ACC112 (cell line): ENCODE measurements at regions not wholly inside any gene's neighbourhood (a gene's known extent, or its start where the extent isn't known, plus 50 kb on each side); places are given as distances from the start of the nearest gene placed in this dataset.

Source experiments
- H2AFZ ChIP-seq: fragments of 200-600 bp; sonication (generic); one replicate; pipeline ENCODE4 v1.6.0; 2017; ENCODE audit warnings: antibody characterized with exemption, low read length; ENCODE audit not compliant: unreplicated experiment
- H3K27ac ChIP-seq: fragments of 200-600 bp; sonication (generic); 2 replicates; pipeline ENCODE4 v1.5.1; 2014; ENCODE audit warnings: low read depth, mild to moderate bottlenecking, antibody characterized with exemption, low read length, moderate library complexity
- H3K27me3 ChIP-seq: fragments of 200-600 bp; sonication (generic); 2 replicates; pipeline ENCODE4 v1.6.1; 2014; ENCODE audit warnings: mild to moderate bottlenecking, antibody characterized with exemption, low read length, moderate library complexity, mixed read lengths; ENCODE audit not compliant: insufficient read depth
- H3K36me3 ChIP-seq: fragments of 200-600 bp; sonication (generic); 2 replicates; pipeline ENCODE4 v1.6.1; 2016; ENCODE audit warnings: mild to moderate bottlenecking, antibody characterized with exemption, low read length, moderate library complexity, mixed read lengths; ENCODE audit not compliant: insufficient read depth
- H3K4me1 ChIP-seq: fragments of 200-600 bp; sonication (generic); one replicate; pipeline ENCODE4 v1.6.1; 2016; ENCODE audit warnings: low read length, mixed read lengths; ENCODE audit not compliant: insufficient read depth, unreplicated experiment, control insufficient read depth
- H3K4me3 ChIP-seq: fragments of 200-600 bp; sonication (generic); 2 replicates; pipeline ENCODE4 v1.5.1; 2014; ENCODE audit warnings: mild to moderate bottlenecking, low read depth, low read length
- H3K79me2 ChIP-seq: fragments of 200-600 bp; sonication (generic); one replicate; pipeline ENCODE4 v1.6.0; 2016; ENCODE audit warnings: low read length; ENCODE audit not compliant: control insufficient read depth, unreplicated experiment, insufficient read depth

DNA sequence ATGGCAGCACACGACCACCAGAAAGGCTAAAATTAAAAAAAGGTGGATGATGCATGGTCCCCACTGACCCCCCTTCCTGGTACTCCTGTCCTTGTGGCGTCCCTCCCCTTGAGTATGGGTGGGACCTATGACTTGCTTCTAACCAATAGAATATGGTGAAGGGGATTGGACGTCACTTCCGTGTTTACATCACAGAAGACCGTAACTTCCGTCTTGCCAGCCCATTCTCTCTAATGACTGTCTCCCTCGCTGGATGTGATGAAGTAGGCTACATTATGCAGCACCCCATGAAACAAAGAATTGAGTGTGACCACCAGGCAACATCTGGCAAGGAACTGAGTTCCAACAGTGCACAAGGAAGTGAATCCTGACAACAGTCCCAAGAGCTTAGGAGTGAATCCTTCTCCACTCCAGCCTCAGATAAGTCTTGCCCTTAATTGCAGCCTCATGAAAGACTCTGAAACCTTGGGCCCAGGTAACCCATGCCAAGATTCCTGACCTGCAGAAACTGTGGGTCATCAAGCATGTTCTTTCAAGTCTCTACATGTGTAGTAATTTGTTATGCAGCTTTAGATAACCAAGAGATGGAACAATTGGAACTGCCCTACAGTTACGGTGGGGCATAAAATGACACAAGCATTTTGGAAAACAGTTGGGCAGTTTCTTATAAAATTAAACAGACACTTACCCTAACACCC, 80.1 kb upstream of the NPAS2 start:
- no peak overlapping the region for H3K4me3 ChIP-seq
- no peak overlapping the region for H3K27ac ChIP-seq
- no peaks in the 10 kb centered on the region for H3K27me3 ChIP-seq
- peaks cover 30% of the 10 kb centered on the region for H3K4me1 ChIP-seq
- no peaks in the 10 kb centered on the region for H3K36me3 ChIP-seq
- H2AFZ ChIP-seq = no peak overlapping the region
- H3K79me2 ChIP-seq = no peaks in the 10 kb centered on the region

DNA sequence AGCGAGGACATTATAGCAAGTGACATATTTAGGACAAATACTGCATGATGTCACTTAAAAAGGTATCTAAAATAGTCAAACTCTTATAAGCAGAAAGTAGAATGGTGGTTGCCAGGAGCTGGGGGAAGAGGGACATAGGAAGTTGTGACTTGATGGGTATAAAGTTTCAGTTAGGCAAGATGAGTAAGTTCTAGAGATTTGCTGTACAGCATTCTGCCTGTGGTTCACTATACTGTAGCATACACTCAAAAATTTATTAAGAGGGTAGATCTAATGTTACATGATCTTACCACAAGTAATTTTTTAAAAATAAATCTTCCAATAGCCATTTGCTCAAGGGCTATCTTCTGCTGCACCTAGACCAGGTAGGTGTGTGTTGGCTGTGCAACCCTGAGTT, 78.1 kb upstream of the NPAS2 start:
- Histone ChIP-seq H3K27ac (peak overlapping the region; percentile 97), H3K4me1 (peaks cover 32% of the 10 kb centered on the region), H3K79me2 (no peaks in the 10 kb centered on the region), H2AFZ (peak overlapping the region; percentile 31), H3K36me3 (no peaks in the 10 kb centered on the region), H3K27me3 (no peaks in the 10 kb centered on the region), H3K4me3 (peak overlapping the region; percentile 53)

GRCh38 chr2:100742277-100743254, 77.4 kb upstream of the NPAS2 start:
- Histone ChIP-seq H2AFZ (peak overlapping the region; percentile 31), H3K4me1 (peaks cover 36% of the 10 kb centered on the region), H3K27me3 (no peaks in the 10 kb centered on the region), H3K79me2 (no peaks in the 10 kb centered on the region), H3K36me3 (no peaks in the 10 kb centered on the region), H3K27ac (peak overlapping the region; percentile 97), H3K4me3 (peak overlapping the region; percentile 53)

- Histone ChIP-seq H3K36me3 (no peaks in the 10 kb centered on the region), H3K4me3 (no peak overlapping the region), H2AFZ (no peak overlapping the region), H3K4me1 (peaks cover 47% of the 10 kb centered on the region), H3K79me2 (no peaks in the 10 kb centered on the region), H3K27me3 (no peaks in the 10 kb centered on the region), H3K27ac (peak overlapping the region; percentile 97; the same call in 1 of the 2 replicates)
Measured at GRCh38 chr2:100743741-100744140, 76.2 kb upstream of the NPAS2 start.

DNA sequence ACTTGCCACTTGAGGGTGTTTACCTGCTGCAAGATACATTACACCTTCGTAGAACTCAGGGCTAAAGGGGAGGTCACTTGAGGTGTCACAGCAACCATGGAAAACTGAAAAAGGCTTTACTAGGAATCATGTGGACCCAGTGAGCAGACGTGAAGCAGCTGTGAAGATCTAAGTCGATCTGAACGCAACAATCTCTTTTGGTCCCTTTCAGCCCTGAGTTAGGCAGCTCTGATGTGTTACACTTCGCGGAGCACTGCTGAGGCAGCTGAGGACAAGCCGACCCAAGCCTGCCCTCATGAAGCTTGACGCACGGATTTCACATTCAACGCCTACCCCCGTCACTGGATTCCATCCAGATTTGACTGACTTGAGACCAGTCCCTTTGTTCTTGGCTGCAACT, 75.8 kb upstream of the NPAS2 start:
- no peaks in the 10 kb centered on the region for H3K79me2 ChIP-seq
- H3K36me3 ChIP-seq = no peaks in the 10 kb centered on the region
- no peaks in the 10 kb centered on the region for H3K27me3 ChIP-seq
- no peak overlapping the region for H3K27ac ChIP-seq
- peaks cover 50% of the 10 kb centered on the region for H3K4me1 ChIP-seq
- no peak overlapping the region for H2AFZ ChIP-seq
- H3K4me3 ChIP-seq = no peak overlapping the region

- Histone ChIP-seq H3K27me3 (no peaks in the 10 kb centered on the region), H3K4me3 (peak overlapping the region; percentile 20; the same call in 1 of the 2 replicates), H3K79me2 (no peaks in the 10 kb centered on the region), H2AFZ (peak overlapping the region; percentile 71), H3K4me1 (peaks cover 50% of the 10 kb centered on the region), H3K27ac (peak overlapping the region; percentile 14; the same call in 1 of the 2 replicates), H3K36me3 (no peaks in the 10 kb centered on the region)
Measured at GRCh38 chr2:100744589-100744988, 75.3 kb upstream of the NPAS2 start.

DNA sequence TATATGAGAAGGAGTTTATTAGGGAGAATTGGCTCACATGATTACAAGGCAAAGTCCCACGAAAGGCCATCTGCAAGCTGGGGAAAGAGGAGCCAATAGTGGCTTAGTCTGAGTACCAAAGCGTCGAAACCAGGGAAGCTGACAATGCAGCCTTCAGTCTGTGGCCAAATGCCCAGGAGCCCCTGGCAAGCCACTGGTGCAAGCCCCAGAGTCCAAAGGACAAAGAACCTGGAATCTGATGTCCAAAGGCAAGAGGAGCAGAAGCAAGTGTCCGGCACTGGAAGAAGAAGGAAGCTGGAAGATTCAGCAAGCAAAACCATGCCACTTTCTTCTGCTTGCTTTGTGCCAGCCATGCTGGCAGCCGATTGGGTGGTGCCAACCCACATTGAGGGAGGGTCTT, 74.3 kb upstream of the NPAS2 start:
- no peaks in the 10 kb centered on the region for H3K79me2 ChIP-seq
- H3K36me3 ChIP-seq = no peaks in the 10 kb centered on the region
- peaks cover 50% of the 10 kb centered on the region for H3K4me1 ChIP-seq
- H3K27ac ChIP-seq = no peak overlapping the region
- no peak overlapping the region for H2AFZ ChIP-seq
- H3K4me3 ChIP-seq = no peak overlapping the region
- no peaks in the 10 kb centered on the region for H3K27me3 ChIP-seq

GRCh38 chr2:100747551-100747950, 72.4 kb upstream of the NPAS2 start:
- Histone ChIP-seq H2AFZ (no peak overlapping the region), H3K4me1 (peaks cover 50% of the 10 kb centered on the region), H3K36me3 (no peaks in the 10 kb centered on the region), H3K79me2 (no peaks in the 10 kb centered on the region), H3K4me3 (no peak overlapping the region), H3K27me3 (no peaks in the 10 kb centered on the region), H3K27ac (no peak overlapping the region)

- Histone ChIP-seq H3K4me1 (peaks cover 49% of the 10 kb centered on the region), H3K36me3 (no peaks in the 10 kb centered on the region), H2AFZ (no peak overlapping the region), H3K4me3 (no peak overlapping the region), H3K27me3 (no peaks in the 10 kb centered on the region), H3K27ac (no peak overlapping the region), H3K79me2 (no peaks in the 10 kb centered on the region)
Measured at GRCh38 chr2:100747996-100748615, 71.8 kb upstream of the NPAS2 start.

GRCh38 chr2:100748673-100749072, 71.3 kb upstream of the NPAS2 start:
- no peak overlapping the region for H3K27ac ChIP-seq
- H3K4me3 ChIP-seq = no peak overlapping the region
- H3K4me1 ChIP-seq = peaks cover 51% of the 10 kb centered on the region
- H3K79me2 ChIP-seq = no peaks in the 10 kb centered on the region
- H3K27me3 ChIP-seq = no peaks in the 10 kb centered on the region
- H3K36me3 ChIP-seq = no peaks in the 10 kb centered on the region
- no peak overlapping the region for H2AFZ ChIP-seq
